GM12878 (cell line): ENCODE measurements at regions not wholly inside any gene's neighbourhood (a gene's known extent, or its start where the extent isn't known, plus 50 kb on each side); places are given as distances from the start of the nearest gene placed in this dataset.
"Not testable (repeated sequence)": the region's sequence is repeated elsewhere in the genome, so short reads cannot be mapped to it uniquely, and the experiment has no call there.

Experiments
- ATAC-seq: fragments of 200-7000 bp; cut with Tn5 transposase; 3 replicates; pipeline ENCODE4 v1.9.1; 2020; ENCODE audit warnings: mild to moderate bottlenecking, moderate library complexity
- BruUV-seq: library from RNA; stranded (reverse); fragments of 400-500 nt; replicated peaks from 2 replicates; lab custom pipeline; 2021; lab: Mats Ljungman, UMichigan
- CTCF ChIA-PET: fragments of 300-600 bp; sonication (Branson Sonifier 250); formaldehyde crosslinking; extraction: SDS; loops from one replicate; lab custom pipeline; 2021; ENCODE audit warnings: inconsistent platforms; lab: Yijun Ruan, JAX
- POLR2A ChIA-PET: fragments of 350-600 bp; formaldehyde crosslinking; extraction: SDS; loops from one replicate; lab custom pipeline; 2021; ENCODE audit warnings: inconsistent platforms; lab: Charles Lee
- RAD21 ChIA-PET: fragments of 300-600 bp; sonication (Branson Sonifier 250); formaldehyde crosslinking; loops from one replicate; lab custom pipeline; 2023; ENCODE audit warnings: antibody characterized with exemption; ENCODE audit not compliant: unreplicated experiment; lab: Charles Lee
- SMC1A ChIA-PET: fragments of 300-600 bp; sonication (Branson Sonifier 250); formaldehyde crosslinking; loops from one replicate; lab custom pipeline; 2023; ENCODE audit not compliant: unreplicated experiment, uncharacterized antibody; lab: Charles Lee
- DNase-seq: peaks from one replicate; pipeline ENCODE4 v3.0.0-alpha.2; 2011; ENCODE audit warnings: low read depth, low spot score
- FAIRE-seq: peaks from 3 replicates; lab custom pipeline; 2011; peaks lifted over from hg19 to GRCh38; lab: Jason Lieb, UNC
- H2AFZ ChIP-seq: 2 replicates; pipeline ENCODE4 v1.6.0; 2011; ENCODE audit warnings: low read depth, low read length, control low read depth; ENCODE audit not compliant: control insufficient read depth
- H3K27ac ChIP-seq: 2 replicates; pipeline ENCODE4 v1.5.1; 2011; ENCODE audit warnings: control low read depth; ENCODE audit not compliant: control insufficient read depth, insufficient read depth
- H3K27me3 ChIP-seq, 2 experiments: replicated peaks in 1 of 2; 2 replicates each; pipeline versions ENCODE4 v1.6.0 to v1.6.1; 2011; ENCODE audit warnings: low read length in 1 of 2; ENCODE audit not compliant: control insufficient read depth in 2 of 2, insufficient read depth in 2 of 2
- H3K36me3 ChIP-seq, 2 experiments: 2 replicates each; pipeline ENCODE4 v1.5.1; 2011; ENCODE audit warnings: low read length in 1 of 2; ENCODE audit not compliant: control insufficient read depth in 2 of 2, insufficient read depth in 2 of 2
- H3K4me1 ChIP-seq: 2 replicates; pipeline ENCODE4 v1.6.1; 2011; ENCODE audit warnings: mild to moderate bottlenecking, low read length, moderate library complexity, mixed read lengths; ENCODE audit not compliant: control insufficient read depth, insufficient read depth
- H3K4me2 ChIP-seq: 2 replicates; pipeline ENCODE4 v1.6.0; 2011; ENCODE audit warnings: control low read depth; ENCODE audit not compliant: control insufficient read depth, insufficient read depth
- H3K4me3 ChIP-seq: fragments of 200-600 bp; sonication (generic); 2 replicates; pipeline ENCODE4 v1.5.1; 2016
- H3K79me2 ChIP-seq: 2 replicates; pipeline ENCODE4 v1.6.0; 2011; ENCODE audit warnings: low read length; ENCODE audit not compliant: control insufficient read depth, insufficient read depth
- H3K9ac ChIP-seq: 2 replicates; pipeline ENCODE4 v1.8.0; 2011; ENCODE audit warnings: low read length, control low read depth, mixed read lengths; ENCODE audit not compliant: control insufficient read depth, insufficient read depth
- H3K9me3 ChIP-seq: replicated peaks from 3 replicates; pipeline ENCODE4 v1.5.1; 2011; ENCODE audit warnings: mild to moderate bottlenecking, low read length; ENCODE audit not compliant: control insufficient read depth, insufficient read depth
- H4K20me1 ChIP-seq: 2 replicates; pipeline ENCODE4 v1.6.0; 2011; ENCODE audit not compliant: control insufficient read depth, insufficient read depth
- IKZF2 ChIP-seq, 2 experiments: fragments of 450-650 bp; IDR thresholded peaks; 2 replicates each; pipeline ENCODE4 v1.6.1; 2017; ENCODE audit warnings: mild to moderate bottlenecking in 2 of 2, moderate library complexity in 2 of 2
- POLR2AphosphoS2 ChIP-seq: IDR thresholded peaks from 2 replicates; pipeline ENCODE4 v1.6.1; 2011; ENCODE audit warnings: low read depth, mild to moderate bottlenecking, low read length, improper control_type of control experiment, moderate library complexity
- SIX5 ChIP-seq: IDR thresholded peaks from 2 replicates; pipeline ENCODE4 v1.6.1; 2011; ENCODE audit warnings: mild to moderate bottlenecking, low read depth, low read length, moderate library complexity; ENCODE audit not compliant: severe bottlenecking
- SPI1 ChIP-seq: IDR thresholded peaks from 2 replicates; pipeline ENCODE4 v1.6.1; 2011; ENCODE audit warnings: low read depth, mild to moderate bottlenecking, low read length, moderate library complexity, borderline replicate concordance; ENCODE audit not compliant: insufficient read depth
- TAF1 ChIP-seq: IDR thresholded peaks from 2 replicates; pipeline ENCODE4 v1.6.1; 2011; ENCODE audit warnings: mild to moderate bottlenecking, low read depth, low read length, borderline replicate concordance
- TBL1XR1 ChIP-seq: IDR thresholded peaks from 2 replicates; pipeline ENCODE4 v1.6.1; 2012; ENCODE audit warnings: low read depth, low read length, improper control_type of control experiment
- WGBS: methylation state at CpG from one replicate; pipeline ENCODE4 v1.1.6; 2016; ENCODE audit warnings: low lambda C conversion rate; ENCODE audit not compliant: insufficient replicate concordance, insufficient coverage; ENCODE audit errors: missing lambda C conversion rate; 5-methylcytosine and 5-hydroxymethylcytosine counted together
- in situ Hi-C: fragments of 300-500 bp; cut with MboI; formaldehyde crosslinking; loops from 9 replicates; pipeline ENCODE4 v1.14.3; 2018; ENCODE audit warnings: mixed read lengths
- intact Hi-C: fragments of 100-400 bp; cut with micrococcal nuclease; formaldehyde crosslinking; loops from one replicate; pipeline ENCODE4 v1.14.2; 2022; ENCODE audit not compliant: unreplicated experiment

GRCh38 chr22:22756109-22756508, 111.7 kb downstream of the GGTLC2 start:
- WGBS: 48% methylated on average over 3 of the region's 3 CpGs
- ChIA-PET CTCF (interaction anchor here (1.3 to 6.7 kb wide), 4 partner anchors 10 to 201 kb away, joined by 4 to 86 read pairs (median 32); no protein-coding TSS in a partner anchor), SMC1A (interaction anchor here (0.6 to 0.9 kb wide), 2 partner anchors 12 to 433 kb away, joined by 3 to 6 read pairs; no protein-coding TSS in a partner anchor), RAD21 (interaction anchor here (0.9 kb wide), 1 partner anchor 199 kb away, joined by 3 read pairs; no protein-coding TSS in a partner anchor)
- Histone ChIP-seq H3K27me3 (no peaks in the 10 kb centered on the region), H3K79me2 (no peaks in the 10 kb centered on the region), H3K36me3 (no peaks in the 10 kb centered on the region), H3K4me3 (no peak overlapping the region)
- in situ Hi-C loops: no loop called here
- intact Hi-C loops: no loop called here
- TF ChIP-seq SPI1: 0 out of 2 replicates have a peak, but pooled peaks have one; percentile 10
- no peak for TF ChIP-seq POLR2AphosphoS2
- TF ChIP-seq IKZF2 (IDR thresholded peaks at IDR 0.05): no peak
- TF ChIP-seq TBL1XR1: no peak
- TF ChIP-seq TAF1: no peak
- no peak for TF ChIP-seq SIX5
- TF ChIP-seq, all 136 proteins: peak for 1
- H3K4me2 ChIP-seq: no peak overlapping the region
- ATAC-seq (no peak), FAIRE-seq (no peak), DNase-seq (no peak)
- H3K9ac ChIP-seq: no peak overlapping the region
- no peaks in the 10 kb centered on the region for H3K4me1 ChIP-seq
- POLR2A ChIA-PET: no interaction called here
- no peaks in the 10 kb centered on the region for H3K9me3 ChIP-seq
- no peak overlapping the region for H3K27ac ChIP-seq
- H2AFZ ChIP-seq: no peak overlapping the region
- no peaks in the 10 kb centered on the region for H4K20me1 ChIP-seq
- BruUV-seq: no TSS peak

GRCh38 chr22:22756551-22757201, 112.3 kb downstream of the GGTLC2 start:
- H3K27ac ChIP-seq, BruUV-seq, in situ Hi-C loops, DNase-seq, H3K4me3 ChIP-seq, H3K36me3 ChIP-seq, ATAC-seq, H3K9me3 ChIP-seq, H4K20me1 ChIP-seq, H2AFZ ChIP-seq, H3K9ac ChIP-seq, POLR2A ChIA-PET, H3K4me2 ChIP-seq, intact Hi-C loops, H3K4me1 ChIP-seq, H3K27me3 ChIP-seq, H3K79me2 ChIP-seq, FAIRE-seq: not testable (repeated sequence)
- ChIA-PET SMC1A (interaction anchor here (0.6 to 0.9 kb wide), 2 partner anchors 11 to 432 kb away, joined by 3 to 6 read pairs; no protein-coding TSS in a partner anchor), RAD21 (interaction anchor here (0.9 kb wide), 1 partner anchor 198 kb away, joined by 3 read pairs; no protein-coding TSS in a partner anchor), CTCF (interaction anchor here (1.3 to 6.7 kb wide), 4 partner anchors 10 to 201 kb away, joined by 4 to 86 read pairs (median 32); no protein-coding TSS in a partner anchor)
- WGBS: 72% methylated on average over 3 of the region's 3 CpGs

DNA sequence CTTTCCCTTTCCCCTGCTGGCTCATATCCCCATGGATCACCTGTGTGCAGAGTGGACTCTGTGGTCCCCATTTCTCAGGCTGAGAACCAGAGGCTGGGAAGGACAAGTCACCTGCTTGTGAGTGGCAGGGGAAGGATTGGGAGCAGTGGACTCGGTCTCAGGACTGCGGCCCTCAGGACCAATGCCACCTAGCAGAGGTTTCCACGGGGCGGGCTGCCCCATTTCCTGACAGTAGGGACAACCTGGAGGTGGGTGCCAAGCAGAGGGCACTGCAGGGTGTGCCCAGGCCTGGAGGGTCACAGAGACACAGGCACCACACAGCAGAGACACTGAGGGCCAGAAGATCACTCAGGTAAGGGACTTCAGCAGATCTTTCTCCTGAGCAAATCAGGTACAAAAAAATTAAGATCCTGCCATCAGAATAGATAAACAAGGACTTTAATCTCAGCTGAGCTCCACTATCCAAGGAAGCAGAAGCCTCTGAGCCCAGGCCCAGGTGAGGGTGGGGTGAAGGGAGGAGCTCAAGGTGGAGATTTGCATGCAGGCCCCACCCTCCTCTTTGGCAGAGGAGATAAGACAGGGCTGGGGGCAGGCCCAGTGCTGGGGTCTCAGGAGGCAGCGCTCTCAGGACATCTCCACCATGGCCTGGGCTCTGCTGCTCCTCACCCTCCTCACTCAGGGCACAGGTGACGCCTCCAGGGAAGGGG, 113.8 kb downstream of the GGTLC2 start:
- DNase-seq, H4K20me1 ChIP-seq, CTCF ChIA-PET, RAD21 ChIA-PET, in situ Hi-C loops, H3K4me2 ChIP-seq, H3K9me3 ChIP-seq, SMC1A ChIA-PET, H3K36me3 ChIP-seq, H3K27me3 ChIP-seq, H2AFZ ChIP-seq, H3K27ac ChIP-seq, POLR2A ChIA-PET, FAIRE-seq, H3K9ac ChIP-seq, H3K4me1 ChIP-seq, H3K4me3 ChIP-seq, intact Hi-C loops, ATAC-seq, H3K79me2 ChIP-seq, BruUV-seq: not testable (repeated sequence)
- WGBS: 60% methylated on average over 6 of the region's 6 CpGs
